Chondrocyte (in vitro differentiated cells): ENCODE measurements at regions not wholly inside any gene's neighbourhood (a gene's known extent, or its start where the extent isn't known, plus 50 kb on each side); places are given as distances from the start of the nearest gene placed in this dataset.

Experiments
- DNase-seq: peaks from one replicate; pipeline ENCODE4 v3.0.0; 2021; ENCODE audit warnings: mixed read lengths, low spot score
- H3K27ac Mint-ChIP-seq: one replicate; pipeline ENCODE4 v1.8.0; 2021; ENCODE audit warnings: mild to moderate bottlenecking, moderate library complexity, mixed read lengths; ENCODE audit not compliant: unreplicated experiment
- H3K27me3 Mint-ChIP-seq: 2 replicates; pipeline ENCODE4 v1.8.0; 2021; ENCODE audit warnings: low read depth, mixed read lengths
- H3K36me3 Mint-ChIP-seq: 2 replicates; pipeline ENCODE4 v1.8.0; 2021; ENCODE audit warnings: low read depth, mixed read lengths
- H3K4me1 Mint-ChIP-seq: 2 replicates; pipeline ENCODE4 v1.8.0; 2021; ENCODE audit warnings: low read depth, mild to moderate bottlenecking, mixed read lengths
- H3K4me3 Mint-ChIP-seq: one replicate; pipeline ENCODE4 v1.8.0; 2021; ENCODE audit warnings: mild to moderate bottlenecking, moderate library complexity, mixed read lengths; ENCODE audit not compliant: unreplicated experiment
- H3K9me3 Mint-ChIP-seq: 2 replicates; pipeline ENCODE4 v1.8.0; 2021; ENCODE audit warnings: low read depth, mixed read lengths
- TF ChIP-seq, protein P1 (sequence below): fragments of 200-600 bp; sonication (generic); IDR thresholded peaks from 2 replicates; pipeline ENCODE4 v1.5.0; 2021; ENCODE audit warnings: antibody characterized with exemption, mild to moderate bottlenecking, moderate library complexity

DNA sequence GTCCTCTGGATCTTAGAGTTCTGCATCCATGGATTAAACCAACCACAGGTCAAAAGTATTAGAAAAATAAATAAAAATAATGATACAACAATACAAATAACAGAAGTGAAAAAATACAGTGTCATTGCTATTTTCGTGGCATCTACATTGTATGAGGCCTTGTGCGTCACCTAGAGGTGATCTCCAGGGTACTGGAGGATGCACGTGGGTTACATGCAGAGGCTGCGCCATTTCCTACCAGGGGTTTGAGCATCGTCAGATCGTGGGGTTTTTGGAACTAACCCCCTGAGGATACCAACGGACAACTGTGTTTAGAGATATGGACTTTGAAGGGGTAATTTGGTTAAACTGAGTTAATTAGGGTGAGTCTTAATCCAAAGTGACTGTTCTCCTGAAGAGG is 224.7 kb downstream of the ENGASE start:
- Mint-ChIP-seq H3K4me1 (no peaks in the 10 kb centered on the region), H3K36me3 (no peaks in the 10 kb centered on the region), H3K9me3 (no peaks in the 10 kb centered on the region), H3K4me3 (no peak overlapping the region), H3K27ac (no peak overlapping the region), H3K27me3 (peaks cover 50% of the 10 kb centered on the region)
- no peak for DNase-seq
- TF ChIP-seq, protein P1, sequence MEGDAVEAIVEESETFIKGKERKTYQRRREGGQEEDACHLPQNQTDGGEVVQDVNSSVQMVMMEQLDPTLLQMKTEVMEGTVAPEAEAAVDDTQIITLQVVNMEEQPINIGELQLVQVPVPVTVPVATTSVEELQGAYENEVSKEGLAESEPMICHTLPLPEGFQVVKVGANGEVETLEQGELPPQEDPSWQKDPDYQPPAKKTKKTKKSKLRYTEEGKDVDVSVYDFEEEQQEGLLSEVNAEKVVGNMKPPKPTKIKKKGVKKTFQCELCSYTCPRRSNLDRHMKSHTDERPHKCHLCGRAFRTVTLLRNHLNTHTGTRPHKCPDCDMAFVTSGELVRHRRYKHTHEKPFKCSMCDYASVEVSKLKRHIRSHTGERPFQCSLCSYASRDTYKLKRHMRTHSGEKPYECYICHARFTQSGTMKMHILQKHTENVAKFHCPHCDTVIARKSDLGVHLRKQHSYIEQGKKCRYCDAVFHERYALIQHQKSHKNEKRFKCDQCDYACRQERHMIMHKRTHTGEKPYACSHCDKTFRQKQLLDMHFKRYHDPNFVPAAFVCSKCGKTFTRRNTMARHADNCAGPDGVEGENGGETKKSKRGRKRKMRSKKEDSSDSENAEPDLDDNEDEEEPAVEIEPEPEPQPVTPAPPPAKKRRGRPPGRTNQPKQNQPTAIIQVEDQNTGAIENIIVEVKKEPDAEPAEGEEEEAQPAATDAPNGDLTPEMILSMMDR = no peak

DNA sequence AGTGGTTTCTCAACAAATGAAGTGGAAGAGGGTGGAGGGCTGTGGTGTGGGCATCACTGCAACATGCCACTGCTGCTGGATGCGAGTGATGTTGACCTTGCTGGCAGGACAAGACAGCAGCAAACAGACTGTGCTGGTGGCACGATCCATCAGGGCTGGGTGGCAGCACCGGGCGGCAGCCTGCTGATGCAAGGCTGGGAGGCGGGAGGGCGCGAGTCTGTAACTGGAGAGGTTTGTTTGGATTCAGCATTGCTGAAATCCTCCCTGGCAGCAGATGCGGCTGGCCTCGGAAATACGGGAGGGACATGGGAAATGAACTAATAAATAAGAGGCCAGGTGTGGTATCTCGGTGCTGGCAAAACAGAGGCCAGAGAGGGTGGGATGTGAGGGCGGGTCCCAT is 224.2 kb downstream of the ENGASE start:
- H3K9me3 Mint-ChIP-seq = no peaks in the 10 kb centered on the region
- H3K36me3 Mint-ChIP-seq = no peaks in the 10 kb centered on the region
- H3K27ac Mint-ChIP-seq = no peak overlapping the region
- DNase-seq = no peak
- H3K4me3 Mint-ChIP-seq = no peak overlapping the region
- TF ChIP-seq, protein P1 = no peak
- H3K4me1 Mint-ChIP-seq = no peaks in the 10 kb centered on the region
- H3K27me3 Mint-ChIP-seq = peaks cover 47% of the 10 kb centered on the region

DNA sequence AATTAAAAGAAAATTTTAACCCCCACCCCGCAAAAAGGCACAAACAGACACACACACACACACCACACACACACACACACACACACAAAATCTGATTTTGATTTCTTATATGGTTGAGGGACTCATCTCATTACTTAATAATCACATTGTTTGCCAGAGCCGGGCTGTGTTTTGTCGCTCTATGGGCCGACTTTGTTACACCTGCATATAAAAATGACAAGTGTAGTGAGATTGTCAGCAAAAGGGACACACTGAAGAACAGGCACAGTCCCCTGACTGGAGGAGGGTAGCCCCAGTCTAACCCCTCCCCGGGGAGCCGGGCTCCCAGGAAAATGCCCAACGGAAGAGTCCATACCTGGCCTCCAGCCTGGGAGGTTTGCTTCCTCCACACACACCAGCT is 221.6 kb downstream of the ENGASE start:
- no peaks in the 10 kb centered on the region for H3K36me3 Mint-ChIP-seq

DNA sequence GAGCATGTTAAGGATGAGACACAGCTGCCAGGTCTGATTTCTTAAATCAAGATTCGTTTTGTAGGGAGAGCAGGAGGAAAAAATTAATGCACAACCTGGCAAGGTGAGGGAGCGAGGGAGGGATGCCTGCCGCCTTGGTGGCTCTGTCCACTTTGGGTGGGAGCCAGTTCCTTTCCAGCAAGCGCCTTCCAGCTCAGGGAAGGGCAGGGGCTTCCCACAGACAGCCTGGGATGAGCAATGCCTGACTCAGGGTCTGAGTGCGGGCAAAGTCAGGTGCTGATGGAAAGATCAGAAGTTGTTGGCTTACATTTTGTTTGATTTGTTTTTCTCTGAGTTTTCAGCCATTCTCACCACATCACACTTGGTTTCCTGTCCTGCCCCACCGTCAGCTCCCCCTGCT is 220.7 kb downstream of the ENGASE start:
- peaks cover 55% of the 10 kb centered on the region for H3K27me3 Mint-ChIP-seq
- H3K4me1 Mint-ChIP-seq = no peaks in the 10 kb centered on the region
- TF ChIP-seq, protein P1 = no peak
- H3K36me3 Mint-ChIP-seq = no peaks in the 10 kb centered on the region
- H3K27ac Mint-ChIP-seq = no peak overlapping the region
- no peak overlapping the region for H3K4me3 Mint-ChIP-seq
- H3K9me3 Mint-ChIP-seq = no peaks in the 10 kb centered on the region
- no peak for DNase-seq

More for the DNA sequence above, 221.6 kb downstream of the ENGASE start:
- Mint-ChIP-seq H3K27ac (no peak overlapping the region), H3K4me1 (no peaks in the 10 kb centered on the region), H3K27me3 (peaks cover 53% of the 10 kb centered on the region), H3K4me3 (no peak overlapping the region), H3K9me3 (no peaks in the 10 kb centered on the region)
- no peak for DNase-seq
- TF ChIP-seq, protein P1 = no peak

DNA sequence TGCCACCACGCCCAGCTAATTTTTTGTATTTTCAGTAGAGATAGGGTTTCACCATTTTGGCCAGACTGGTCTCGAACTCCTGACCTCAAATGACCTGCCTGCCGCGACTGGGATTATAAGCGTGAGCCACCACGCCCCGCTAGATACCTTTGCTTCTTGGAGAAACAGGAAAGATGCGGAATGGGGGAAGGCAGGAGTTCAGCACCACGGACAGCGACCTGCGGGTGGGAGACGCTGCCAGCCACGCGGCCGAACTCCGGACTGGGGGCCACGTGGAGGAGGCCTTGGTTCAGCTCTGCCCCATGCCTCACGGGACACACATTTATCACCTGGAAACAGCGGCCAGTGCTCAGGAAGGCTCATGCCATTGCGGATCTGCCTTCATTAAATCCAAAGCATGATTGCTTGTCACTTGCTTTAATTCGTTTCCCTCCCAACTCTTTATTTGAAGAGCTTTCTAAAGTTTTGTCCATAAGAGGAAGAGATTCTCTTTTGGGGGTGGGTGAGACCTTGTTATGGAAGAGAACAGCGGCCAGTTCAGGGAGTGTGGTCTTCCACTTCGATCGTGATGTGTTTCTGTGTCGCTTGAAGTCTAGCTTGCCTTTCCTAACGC is 219.9 kb downstream of the ENGASE start:
- no peaks in the 10 kb centered on the region for H3K4me1 Mint-ChIP-seq
- H3K36me3 Mint-ChIP-seq = no peaks in the 10 kb centered on the region
- no peak overlapping the region for H3K27ac Mint-ChIP-seq
- H3K9me3 Mint-ChIP-seq = no peaks in the 10 kb centered on the region
- no peak for DNase-seq
- H3K4me3 Mint-ChIP-seq = no peak overlapping the region
- TF ChIP-seq, protein P1 = no peak
- peaks cover 54% of the 10 kb centered on the region for H3K27me3 Mint-ChIP-seq
